Caco-2 (cell line): ENCODE measurements at regions not wholly inside any gene's neighbourhood (a gene's known extent, or its start where the extent isn't known, plus 50 kb on each side); places are given as distances from the start of the nearest gene placed in this dataset.

Experiments used
- BruUV-seq: library from RNA; stranded (reverse); fragments of 400-500 nt; replicated peaks from 2 replicates; lab custom pipeline; 2021; lab: Mats Ljungman, UMichigan
- CTCF ChIA-PET: fragments of 300-600 bp; sonication (Branson Sonifier 250); formaldehyde crosslinking; loops from one replicate; lab custom pipeline; 2022; ENCODE audit warnings: antibody characterized with exemption; lab: Charles Lee
- POLR2A ChIA-PET: fragments of 300-600 bp; sonication (Branson Sonifier 250); formaldehyde crosslinking; loops from one replicate; lab custom pipeline; 2022; ENCODE audit warnings: antibody characterized with exemption; lab: Charles Lee
- DNase-seq, 2 experiments: peaks; one replicate each; pipeline versions ENCODE4 v3.0.0 to v3.0.0-alpha.2; 2020 to 2022
- H3K27me3 ChIP-seq: replicated peaks from 2 replicates; pipeline ENCODE4 v1.6.0; 2011; ENCODE audit warnings: low read length; ENCODE audit not compliant: control insufficient read depth, insufficient read depth
- H3K36me3 ChIP-seq: 2 replicates; pipeline ENCODE4 v1.5.1; 2011; ENCODE audit warnings: low read length; ENCODE audit not compliant: control insufficient read depth, insufficient read depth
- H3K4me1 ChIP-seq: fragments of 250-450 bp; sonication (Bioruptor Pico); 2 replicates; pipeline ENCODE4 v1.5.1; 2020; ENCODE audit warnings: mild to moderate bottlenecking
- H3K4me3 ChIP-seq: 2 replicates; pipeline ENCODE4 v1.5.1; 2011; ENCODE audit warnings: low read depth, mild to moderate bottlenecking, control low read depth, low read length
- H3K9me3 ChIP-seq: fragments of 250-450 bp; sonication (Bioruptor Pico); 2 replicates; pipeline ENCODE4 v1.5.1; 2020; ENCODE audit warnings: mild to moderate bottlenecking, moderate library complexity
- H3K27ac Mint-ChIP-seq: one replicate; pipeline ENCODE4 v1.8.0; 2022; ENCODE audit warnings: mixed read lengths; ENCODE audit not compliant: unreplicated experiment
- H3K27me3 Mint-ChIP-seq: one replicate; pipeline ENCODE4 v1.8.0; 2022; ENCODE audit warnings: mixed read lengths; ENCODE audit not compliant: insufficient read depth, unreplicated experiment
- H3K36me3 Mint-ChIP-seq: one replicate; pipeline ENCODE4 v1.8.0; 2022; ENCODE audit warnings: mild to moderate bottlenecking, mixed read lengths; ENCODE audit not compliant: insufficient read depth, unreplicated experiment
- H3K4me1 Mint-ChIP-seq: one replicate; pipeline ENCODE4 v1.8.0; 2022; ENCODE audit warnings: low read depth, mixed read lengths; ENCODE audit not compliant: unreplicated experiment
- H3K4me3 Mint-ChIP-seq: one replicate; pipeline ENCODE4 v1.8.0; 2022; ENCODE audit warnings: mild to moderate bottlenecking, moderate library complexity, mixed read lengths; ENCODE audit not compliant: unreplicated experiment
- H3K9me3 Mint-ChIP-seq: one replicate; pipeline ENCODE4 v1.8.0; 2022; ENCODE audit warnings: mixed read lengths; ENCODE audit not compliant: unreplicated experiment
- intact Hi-C: fragments of 100-400 bp; cut with micrococcal nuclease; formaldehyde crosslinking; loops from one replicate; pipeline ENCODE4 v1.10.0; 2022; ENCODE audit not compliant: unreplicated experiment
- TF ChIP-seq, protein P1 (sequence below), 2 experiments: fragments of 200-600 bp in 1 of 2; IDR thresholded peaks; 1 replicate in 1 of 2; 2 replicates in 1 of 2; pipeline versions ENCODE4 v1.5.1 to v1.8.0; 2011 to 2022; ENCODE audit warnings: antibody characterized with exemption in 1 of 2, control low read depth in 1 of 2, inconsistent platforms in 1 of 2, low read depth in 1 of 2, low read length in 1 of 2, mild to moderate bottlenecking in 1 of 2, moderate library complexity in 1 of 2; ENCODE audit not compliant: insufficient read depth in 1 of 2, severe bottlenecking in 1 of 2, unreplicated experiment in 1 of 2

DNA sequence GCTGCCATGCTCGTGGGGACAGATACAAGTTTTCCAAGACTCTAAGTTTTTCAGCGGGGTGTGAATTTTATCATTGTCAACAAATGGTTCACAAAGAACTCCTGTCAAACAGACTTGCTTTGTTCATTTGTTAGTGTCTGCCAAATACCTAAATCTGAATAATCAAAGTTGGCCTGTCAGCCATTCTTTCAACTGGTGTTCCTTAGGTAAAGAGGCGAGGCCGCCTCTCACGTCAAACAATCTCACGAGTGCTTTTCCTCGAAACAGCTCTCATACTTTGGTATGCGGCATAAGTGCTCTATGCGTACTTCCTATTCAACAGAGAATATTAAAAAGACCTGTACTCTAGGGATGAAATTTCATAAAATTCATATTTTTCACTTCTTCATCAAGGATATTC lies 51.4 kb upstream of the KANK4 start:
- no peak overlapping the region for H3K4me3 ChIP-seq
- H3K27me3 Mint-ChIP-seq, result no peaks in the 10 kb centered on the region
- H3K36me3 Mint-ChIP-seq, result no peaks in the 10 kb centered on the region
- peaks cover 6% of the 10 kb centered on the region for H3K9me3 Mint-ChIP-seq
- no peaks in the 10 kb centered on the region for H3K36me3 ChIP-seq
- H3K4me1 ChIP-seq, result no peaks in the 10 kb centered on the region
- intact Hi-C loops, result no loop called here
- H3K27ac Mint-ChIP-seq, result no peak overlapping the region
- TF ChIP-seq, protein P1, sequence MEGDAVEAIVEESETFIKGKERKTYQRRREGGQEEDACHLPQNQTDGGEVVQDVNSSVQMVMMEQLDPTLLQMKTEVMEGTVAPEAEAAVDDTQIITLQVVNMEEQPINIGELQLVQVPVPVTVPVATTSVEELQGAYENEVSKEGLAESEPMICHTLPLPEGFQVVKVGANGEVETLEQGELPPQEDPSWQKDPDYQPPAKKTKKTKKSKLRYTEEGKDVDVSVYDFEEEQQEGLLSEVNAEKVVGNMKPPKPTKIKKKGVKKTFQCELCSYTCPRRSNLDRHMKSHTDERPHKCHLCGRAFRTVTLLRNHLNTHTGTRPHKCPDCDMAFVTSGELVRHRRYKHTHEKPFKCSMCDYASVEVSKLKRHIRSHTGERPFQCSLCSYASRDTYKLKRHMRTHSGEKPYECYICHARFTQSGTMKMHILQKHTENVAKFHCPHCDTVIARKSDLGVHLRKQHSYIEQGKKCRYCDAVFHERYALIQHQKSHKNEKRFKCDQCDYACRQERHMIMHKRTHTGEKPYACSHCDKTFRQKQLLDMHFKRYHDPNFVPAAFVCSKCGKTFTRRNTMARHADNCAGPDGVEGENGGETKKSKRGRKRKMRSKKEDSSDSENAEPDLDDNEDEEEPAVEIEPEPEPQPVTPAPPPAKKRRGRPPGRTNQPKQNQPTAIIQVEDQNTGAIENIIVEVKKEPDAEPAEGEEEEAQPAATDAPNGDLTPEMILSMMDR (IDR thresholded peaks at IDR 0.05; ENCODE audit: insufficient read depth in 1 of 2, low read depth in 1 of 2, low read length in 1 of 2, severe bottlenecking in 1 of 2, unreplicated experiment in 1 of 2), result no peak
- H3K27me3 ChIP-seq, result no peaks in the 10 kb centered on the region
- BruUV-seq, result no TSS peak
- no peaks in the 10 kb centered on the region; the same call in 1 of the 2 replicates for H3K9me3 ChIP-seq
- no peaks in the 10 kb centered on the region for H3K4me1 Mint-ChIP-seq
- DNase-seq, result no peak
- POLR2A ChIA-PET, result no interaction called here
- no peak overlapping the region for H3K4me3 Mint-ChIP-seq
- CTCF ChIA-PET, result no interaction called here

DNA sequence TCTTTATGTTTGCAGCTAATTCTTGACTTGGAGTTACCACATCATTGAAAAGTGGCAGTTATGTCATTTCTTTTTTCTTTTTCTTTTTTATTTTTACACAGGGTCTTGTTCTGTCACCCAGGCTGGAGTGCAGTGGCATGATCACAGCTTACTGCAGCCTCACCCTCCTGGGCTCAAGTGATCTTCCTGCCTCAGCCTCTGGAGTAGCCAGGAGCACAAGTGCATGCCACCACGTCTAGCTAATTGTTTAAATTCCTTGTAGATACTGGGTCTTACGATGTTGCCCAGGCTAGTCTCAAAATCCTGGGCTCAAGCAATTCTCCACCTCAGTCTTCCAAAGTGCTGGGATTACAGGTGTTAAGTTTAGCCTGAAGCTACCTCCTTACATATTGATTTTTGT lies 52.1 kb upstream of the KANK4 start:
- no peaks in the 10 kb centered on the region for H3K36me3 Mint-ChIP-seq
- no peaks in the 10 kb centered on the region for H3K4me1 ChIP-seq
- no peak overlapping the region for H3K4me3 Mint-ChIP-seq
- BruUV-seq, result no TSS peak
- ChIA-PET POLR2A (no interaction called here), CTCF (no interaction called here)
- H3K4me1 Mint-ChIP-seq, result no peaks in the 10 kb centered on the region
- no peaks in the 10 kb centered on the region for H3K36me3 ChIP-seq
- no peak for DNase-seq
- H3K27me3 Mint-ChIP-seq, result no peaks in the 10 kb centered on the region
- no peak overlapping the region for H3K4me3 ChIP-seq
- no peak overlapping the region for H3K27ac Mint-ChIP-seq
- TF ChIP-seq, protein P1 (IDR thresholded peaks at IDR 0.05; ENCODE audit: insufficient read depth in 1 of 2, low read depth in 1 of 2, low read length in 1 of 2, severe bottlenecking in 1 of 2, unreplicated experiment in 1 of 2), result no peak
- H3K9me3 ChIP-seq, result no peaks in the 10 kb centered on the region; the same call in 1 of the 2 replicates
- no peaks in the 10 kb centered on the region for H3K9me3 Mint-ChIP-seq
- intact Hi-C loops, result no loop called here
- no peaks in the 10 kb centered on the region for H3K27me3 ChIP-seq

DNA sequence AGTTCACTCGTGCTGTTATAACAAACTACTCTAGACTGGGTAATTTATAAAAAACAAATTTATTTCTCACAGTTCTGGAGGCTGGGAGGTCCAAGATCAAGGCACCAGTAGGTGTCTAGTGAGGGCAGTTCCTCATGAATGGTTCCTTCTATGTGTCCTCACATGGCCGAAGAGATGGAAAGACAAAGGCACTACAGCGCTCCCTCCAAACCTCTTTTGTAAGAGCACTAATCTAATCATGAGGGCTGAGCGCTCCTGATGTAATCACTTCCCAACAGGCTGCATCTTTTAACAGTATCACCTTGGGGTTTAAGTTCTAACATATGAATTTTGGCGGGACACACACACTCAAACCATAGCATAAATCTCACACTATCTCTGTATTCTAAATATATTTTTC lies 54.0 kb upstream of the KANK4 start:
- H3K27me3 ChIP-seq, result no peaks in the 10 kb centered on the region
- no peaks in the 10 kb centered on the region for H3K4me1 ChIP-seq
- intact Hi-C loops, result no loop called here
- BruUV-seq, result no TSS peak
- H3K9me3 Mint-ChIP-seq, result no peaks in the 10 kb centered on the region
- TF ChIP-seq, protein P1 (IDR thresholded peaks at IDR 0.05; ENCODE audit: insufficient read depth in 1 of 2, low read depth in 1 of 2, low read length in 1 of 2, severe bottlenecking in 1 of 2, unreplicated experiment in 1 of 2), result no peak
- ChIA-PET POLR2A (no interaction called here), CTCF (no interaction called here)
- H3K36me3 ChIP-seq, result no peaks in the 10 kb centered on the region
- H3K36me3 Mint-ChIP-seq, result no peaks in the 10 kb centered on the region
- H3K9me3 ChIP-seq, result no peaks in the 10 kb centered on the region
- no peaks in the 10 kb centered on the region for H3K27me3 Mint-ChIP-seq
- H3K27ac Mint-ChIP-seq, result no peak overlapping the region
- no peaks in the 10 kb centered on the region for H3K4me1 Mint-ChIP-seq
- H3K4me3 ChIP-seq, result no peak overlapping the region
- H3K4me3 Mint-ChIP-seq, result no peak overlapping the region
- no peak for DNase-seq
